ENCODE measurements at regions not wholly inside any gene's neighbourhood (a gene's known extent, or its start where the extent isn't known, plus 50 kb on each side); places are given as distances from the start of the nearest gene placed in this dataset.

DNA sequence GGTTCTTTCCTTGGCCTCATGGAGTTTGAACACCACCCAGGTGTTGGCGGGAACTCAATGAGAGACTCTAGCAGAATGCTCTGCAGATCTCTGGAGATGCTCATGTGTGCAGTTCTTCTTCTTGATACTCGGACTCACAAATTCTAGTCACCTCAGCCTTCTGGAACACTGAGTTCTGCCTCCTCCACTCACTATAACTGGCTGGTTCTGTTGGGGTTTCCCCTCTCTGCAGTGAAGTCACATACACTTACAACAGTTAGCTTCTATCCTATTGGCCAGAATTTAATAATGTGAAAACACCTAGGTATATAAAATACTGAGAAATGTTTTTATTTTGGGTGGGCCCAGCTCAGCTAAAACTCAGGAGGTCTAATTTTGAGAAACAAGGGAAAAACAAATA is 109.6 kb upstream of the HIVEP1 start:
- Histone ChIP-seq H3K4me1 (ENCODE audit: control insufficient read depth, extremely low read depth, insufficient read depth, low read length) (no peaks in the 10 kb centered on the region), H3K4me2 (ENCODE audit: control insufficient read depth, extremely low read depth, insufficient read depth, low read depth, low read length) (no peak overlapping the region), H4K20me1 (ENCODE audit: control insufficient read depth, extremely low read depth, insufficient read depth, low read length) (no peaks in the 10 kb centered on the region), H3K9me3 (ENCODE audit: control insufficient read depth, low read depth, low read length) (no peaks in the 10 kb centered on the region), H3K9me1 (ENCODE audit: control insufficient read depth, extremely low read depth, insufficient read depth, low read length) (no peaks in the 10 kb centered on the region), H3K36me3 (ENCODE audit: control insufficient read depth in 2 of 2, extremely low read depth in 1 of 2, insufficient read depth in 2 of 2, low read length in 2 of 2) (no peaks in the 10 kb centered on the region), H3K4me3 (ENCODE audit: control insufficient read depth in 2 of 3, extremely low read depth in 1 of 3, insufficient read depth in 2 of 3, low read depth in 1 of 3, low read length in 3 of 3) (no peak overlapping the region), H2AFZ (ENCODE audit: control insufficient read depth, low read length) (no peak overlapping the region), H3K27me3 (ENCODE audit: control insufficient read depth, extremely low read depth, insufficient read depth, low read length) (no peaks in the 10 kb centered on the region), H3K27ac (ENCODE audit: control insufficient read depth, insufficient read depth, low read length) (no peak overlapping the region), H3K79me2 (ENCODE audit: control insufficient read depth, insufficient read depth, low read length) (no peaks in the 10 kb centered on the region), H3K9ac (ENCODE audit: control insufficient read depth, extremely low read depth, insufficient read depth, low read length) (no peak overlapping the region)
- dilution Hi-C loops (cut with MboI; ENCODE audit: extremely low pct_ligation_motif_present, low sequenced_read_pairs), result no loop called here
- TF ChIP-seq, protein P1, sequence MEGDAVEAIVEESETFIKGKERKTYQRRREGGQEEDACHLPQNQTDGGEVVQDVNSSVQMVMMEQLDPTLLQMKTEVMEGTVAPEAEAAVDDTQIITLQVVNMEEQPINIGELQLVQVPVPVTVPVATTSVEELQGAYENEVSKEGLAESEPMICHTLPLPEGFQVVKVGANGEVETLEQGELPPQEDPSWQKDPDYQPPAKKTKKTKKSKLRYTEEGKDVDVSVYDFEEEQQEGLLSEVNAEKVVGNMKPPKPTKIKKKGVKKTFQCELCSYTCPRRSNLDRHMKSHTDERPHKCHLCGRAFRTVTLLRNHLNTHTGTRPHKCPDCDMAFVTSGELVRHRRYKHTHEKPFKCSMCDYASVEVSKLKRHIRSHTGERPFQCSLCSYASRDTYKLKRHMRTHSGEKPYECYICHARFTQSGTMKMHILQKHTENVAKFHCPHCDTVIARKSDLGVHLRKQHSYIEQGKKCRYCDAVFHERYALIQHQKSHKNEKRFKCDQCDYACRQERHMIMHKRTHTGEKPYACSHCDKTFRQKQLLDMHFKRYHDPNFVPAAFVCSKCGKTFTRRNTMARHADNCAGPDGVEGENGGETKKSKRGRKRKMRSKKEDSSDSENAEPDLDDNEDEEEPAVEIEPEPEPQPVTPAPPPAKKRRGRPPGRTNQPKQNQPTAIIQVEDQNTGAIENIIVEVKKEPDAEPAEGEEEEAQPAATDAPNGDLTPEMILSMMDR (optimal IDR thresholded peaks at IDR 0.05 in 1 of 3, IDR thresholded peaks at IDR 0.05 in 1 of 3, conservative IDR thresholded peaks at IDR 0.05 in 1 of 3; ENCODE audit: extremely low read depth in 1 of 3, insufficient read depth in 2 of 3, low read length in 3 of 3), result no peak
- TF ChIP-seq EZH2 (IDR thresholded peaks at IDR 0.05; ENCODE audit: low read length), result no peak
- FAIRE-seq (no peak), DNase-seq (ENCODE audit: low read depth, low spot score) (no peak)

DNA sequence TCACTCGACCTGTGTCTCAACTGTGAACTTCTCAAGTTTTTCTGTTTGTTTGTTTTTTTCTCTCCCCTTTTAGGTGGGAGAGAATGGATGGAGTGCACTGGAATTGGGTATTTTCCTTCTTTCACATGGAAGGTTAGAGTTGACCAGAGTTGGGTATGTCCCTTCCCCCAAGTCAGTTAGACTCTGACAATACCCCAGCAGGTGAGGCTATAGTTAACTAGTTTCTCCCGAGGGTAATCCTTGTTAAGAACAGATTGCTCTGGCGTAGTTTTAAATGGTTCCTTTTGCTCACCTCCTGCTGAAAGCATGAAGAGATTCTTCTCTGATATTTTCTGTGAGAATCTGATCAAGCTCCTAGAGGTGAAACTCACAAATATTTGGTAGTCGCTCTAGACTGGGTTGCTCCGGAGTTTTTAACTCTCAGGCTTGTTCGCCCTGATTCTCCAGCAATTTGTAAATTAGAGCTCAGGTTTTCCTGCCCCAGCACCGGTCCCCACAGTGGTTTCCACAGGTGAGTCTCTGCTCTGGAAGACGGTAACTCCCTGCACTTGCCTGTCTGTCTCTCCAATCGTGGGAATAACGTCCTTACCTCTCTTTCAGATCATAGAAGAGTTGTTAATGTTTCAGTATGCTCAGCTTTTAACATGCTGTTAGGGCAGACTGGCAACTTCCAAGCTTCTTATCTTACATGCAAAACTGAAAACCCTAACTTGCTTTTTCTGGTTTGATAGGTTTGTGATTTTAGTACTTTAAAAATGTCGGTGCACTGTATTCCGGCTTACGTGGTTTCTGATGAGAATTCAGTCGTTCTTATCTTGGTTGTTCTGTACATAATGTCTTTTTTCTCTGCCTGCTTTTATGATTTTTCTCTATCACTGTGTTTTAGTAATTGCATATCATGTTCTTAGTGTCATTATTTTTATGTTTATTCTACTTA is 111.2 kb upstream of the HIVEP1 start:
- Histone ChIP-seq H3K36me3 (ENCODE audit: control insufficient read depth in 2 of 2, extremely low read depth in 1 of 2, insufficient read depth in 2 of 2, low read length in 2 of 2) (no peaks in the 10 kb centered on the region), H4K20me1 (ENCODE audit: control insufficient read depth, extremely low read depth, insufficient read depth, low read length) (no peaks in the 10 kb centered on the region), H3K4me1 (ENCODE audit: control insufficient read depth, extremely low read depth, insufficient read depth, low read length) (no peaks in the 10 kb centered on the region), H3K4me2 (ENCODE audit: control insufficient read depth, extremely low read depth, insufficient read depth, low read depth, low read length) (peak overlapping the region; percentile 36), H2AFZ (ENCODE audit: control insufficient read depth, low read length) (no peak overlapping the region), H3K9me3 (ENCODE audit: control insufficient read depth, low read depth, low read length) (no peaks in the 10 kb centered on the region), H3K79me2 (ENCODE audit: control insufficient read depth, insufficient read depth, low read length) (no peaks in the 10 kb centered on the region), H3K27ac (ENCODE audit: control insufficient read depth, insufficient read depth, low read length) (no peak overlapping the region), H3K27me3 (ENCODE audit: control insufficient read depth, extremely low read depth, insufficient read depth, low read length) (no peaks in the 10 kb centered on the region), H3K4me3 (ENCODE audit: control insufficient read depth in 2 of 3, extremely low read depth in 1 of 3, insufficient read depth in 2 of 3, low read depth in 1 of 3, low read length in 3 of 3) (no peak overlapping the region), H3K9me1 (ENCODE audit: control insufficient read depth, extremely low read depth, insufficient read depth, low read length) (no peaks in the 10 kb centered on the region), H3K9ac (ENCODE audit: control insufficient read depth, extremely low read depth, insufficient read depth, low read length) (no peak overlapping the region)
- FAIRE-seq (no peak), DNase-seq (ENCODE audit: low read depth, low spot score) (no peak)
- TF ChIP-seq EZH2 (IDR thresholded peaks at IDR 0.05; ENCODE audit: low read length), result no peak
- TF ChIP-seq, protein P1 (optimal IDR thresholded peaks at IDR 0.05 in 1 of 3, IDR thresholded peaks at IDR 0.05 in 1 of 3, conservative IDR thresholded peaks at IDR 0.05 in 1 of 3; ENCODE audit: extremely low read depth in 1 of 3, insufficient read depth in 2 of 3, low read length in 3 of 3), result no peak
- dilution Hi-C loops (cut with MboI; ENCODE audit: extremely low pct_ligation_motif_present, low sequenced_read_pairs), result no loop called here
